M059J (cell line): ENCODE measurements at regions not wholly inside any gene's neighbourhood (a gene's known extent, or its start where the extent isn't known, plus 50 kb on each side); places are given as distances from the start of the nearest gene placed in this dataset.
A peak's percentile ranks its signal among the peaks of the same experiment; 100 is the strongest.
"Not testable (repeated sequence)": the region's sequence is repeated elsewhere in the genome, so short reads cannot be mapped to it uniquely, and the experiment has no call there.

Experiments used
- DNase-seq: peaks from one replicate; pipeline ENCODE4 v3.0.0-alpha.2; 2012; ENCODE audit warnings: low read depth

- no peak for DNase-seq
These were observed 61.4 kb downstream of the NXNL2 start for GRCh38 chr9:88596376-88596775.

GRCh38 chr9:88604836-88605511 is 70.0 kb downstream of the NXNL2 start:
- DNase-seq: no peak

- DNase-seq: no peak
These were observed 70.8 kb downstream of the NXNL2 start for GRCh38 chr9:88605512-88606362.

- no peak for DNase-seq
These were observed 79.4 kb downstream of the NXNL2 start for GRCh38 chr9:88614359-88614758.

- no peak for DNase-seq
These were observed 88.7 kb downstream of the NXNL2 start for GRCh38 chr9:88623698-88624097.

- DNase-seq: no peak
These were observed 93.1 kb downstream of the NXNL2 start for GRCh38 chr9:88628114-88628513.

- peak; percentile 22 for DNase-seq
These were observed 93.8 kb downstream of the NXNL2 start for GRCh38 chr9:88628811-88629210.

- not testable (repeated sequence) for DNase-seq
These were observed 95.6 kb downstream of the NXNL2 start for GRCh38 chr9:88630574-88630973.

- no peak for DNase-seq
These were observed 100.2 kb downstream of the NXNL2 start for GRCh38 chr9:88635151-88635550.

GRCh38 chr9:88641456-88642240 is 106.7 kb downstream of the NXNL2 start:
- DNase-seq: no peak

- DNase-seq: no peak
These were observed 107.4 kb downstream of the NXNL2 start for GRCh38 chr9:88642336-88642735.

- no peak for DNase-seq
These were observed 109.0 kb downstream of the NXNL2 start for GRCh38 chr9:88643931-88644330.

GRCh38 chr9:88645172-88645878 is 110.3 kb downstream of the NXNL2 start:
- no peak for DNase-seq

GRCh38 chr9:88645879-88646199 is 110.9 kb downstream of the NXNL2 start:
- DNase-seq: no peak

GRCh38 chr9:88646539-88647300 is 111.7 kb downstream of the NXNL2 start:
- DNase-seq: no peak

GRCh38 chr9:88651682-88652633 is 117.0 kb downstream of the NXNL2 start:
- DNase-seq: peak; percentile 97

- DNase-seq: peak; percentile 18
These were observed 117.9 kb downstream of the NXNL2 start for GRCh38 chr9:88652876-88653275.

- no peak for DNase-seq
These were observed 118.4 kb downstream of the NXNL2 start for GRCh38 chr9:88653406-88653805.

GRCh38 chr9:88653911-88654310 is 118.9 kb downstream of the NXNL2 start:
- DNase-seq: peak; percentile 61

- peak; percentile 31 for DNase-seq
These were observed 122.9 kb downstream of the NXNL2 start for GRCh38 chr9:88657893-88658292.
